A549 (cell line): ENCODE measurements at regions not wholly inside any gene's neighbourhood (a gene's known extent, or its start where the extent isn't known, plus 50 kb on each side); places are given as distances from the start of the nearest gene placed in this dataset.

Source experiments
- ATAC-seq, 2 experiments: fragments of 200-7000 bp in 1 of 2; fragments of >200 bp in 1 of 2; cut with Nextera tagmentation in 1 of 2; cut with Tn5 transposase in 1 of 2; 3 replicates each; pipeline versions ENCODE4 v1.8.0 to v1.9.1; 2018 to 2020; ENCODE audit warnings: mild to moderate bottlenecking in 1 of 2, moderate library complexity in 1 of 2
- CTCF ChIA-PET: fragments of 300-600 bp; sonication (Branson Sonifier 250); formaldehyde crosslinking; extraction: SDS; loops from one replicate; lab custom pipeline; 2021; ENCODE audit warnings: antibody characterized with exemption, inconsistent platforms; lab: Yijun Ruan, JAX
- POLR2A ChIA-PET: fragments of 350-600 bp; formaldehyde crosslinking; extraction: SDS; loops from one replicate; lab custom pipeline; 2021; ENCODE audit warnings: antibody characterized with exemption, inconsistent platforms; lab: Yijun Ruan, JAX
- DNase-seq, 2 experiments: peaks; one replicate each; pipeline versions ENCODE4 v3.0.0 to v3.0.0-alpha.2; 2011 to 2016; ENCODE audit warnings: low read depth in 1 of 2, low spot score in 1 of 2
- FAIRE-seq: peaks from 2 replicates; lab custom pipeline; 2011; peaks lifted over from hg19 to GRCh38; lab: Jason Lieb, UNC
- H3K27ac ChIP-seq, 2 experiments: fragments of >200 bp; sonication (Bioruptor Twin); formaldehyde crosslinking; 3 replicates each; pipeline ENCODE4 v1.5.1; 2016 to 2017
- H3K4me1 ChIP-seq: fragments of >200 bp; sonication (Bioruptor Twin); formaldehyde crosslinking; 3 replicates; pipeline ENCODE4 v1.6.1; 2016
- H3K4me2 ChIP-seq: fragments of >200 bp; sonication (Bioruptor Twin); formaldehyde crosslinking; 3 replicates; pipeline ENCODE4 v1.6.1; 2016
- H3K4me3 ChIP-seq: fragments of >200 bp; sonication (Bioruptor Twin); formaldehyde crosslinking; 3 replicates; pipeline ENCODE4 v1.5.1; 2016
- H3K9me3 ChIP-seq: fragments of >200 bp; sonication (Bioruptor Twin); formaldehyde crosslinking; 3 replicates; pipeline ENCODE4 v1.6.1; 2016
- BCL3 ChIP-seq: fragments of >200 bp; sonication (Bioruptor Twin); formaldehyde crosslinking; IDR thresholded peaks from 3 replicates; pipeline ENCODE4 v1.6.1; 2016
- CBX8 ChIP-seq: fragments of 200-600 bp; sonication (generic); IDR thresholded peaks from 2 replicates; pipeline ENCODE4 v1.6.1; 2016
- CEBPB ChIP-seq, 2 experiments: fragments of >200 bp in 1 of 2; sonication (Bioruptor Twin) in 1 of 2; formaldehyde crosslinking in 1 of 2; IDR thresholded peaks; 2 replicates each; pipeline ENCODE4 v1.6.1; 2012 to 2016
- CHD2 ChIP-seq: fragments of 150-350 bp; IDR thresholded peaks from 2 replicates; pipeline ENCODE4 v1.6.1; 2014; ENCODE audit warnings: low read length; ENCODE audit not compliant: partially characterized antibody
- EHF ChIP-seq: fragments of 250-450 bp; sonication (Bioruptor Pico); IDR thresholded peaks from 2 replicates; pipeline ENCODE4 v1.5.0; 2020; ENCODE audit warnings: mild to moderate bottlenecking
- ESRRA ChIP-seq: fragments of 150-350 bp; IDR thresholded peaks from 2 replicates; pipeline ENCODE4 v1.6.1; 2014; ENCODE audit warnings: mild to moderate bottlenecking, low read length, borderline replicate concordance
- FOSB ChIP-seq: fragments of 250-450 bp; sonication (Bioruptor Pico); IDR thresholded peaks from 2 replicates; pipeline ENCODE4 v1.5.0; 2020; ENCODE audit warnings: mild to moderate bottlenecking, moderate library complexity
- FOSL2 ChIP-seq, 2 experiments: fragments of 450-650 bp in 1 of 2; fragments of >200 bp in 1 of 2; sonication (Bioruptor Twin) in 1 of 2; formaldehyde crosslinking; IDR thresholded peaks; 2 replicates each; pipeline versions ENCODE4 v1.5.0 to v1.6.1; 2016 to 2020; ENCODE audit warnings: mild to moderate bottlenecking in 1 of 2, moderate library complexity in 1 of 2
- FOXS1 ChIP-seq: fragments of 250-450 bp; sonication (Bioruptor Pico); IDR thresholded peaks from 2 replicates; pipeline ENCODE4 v1.5.0; 2020; ENCODE audit warnings: mild to moderate bottlenecking, moderate library complexity
- GATA3 ChIP-seq: IDR thresholded peaks from 2 replicates; pipeline ENCODE4 v1.6.1; 2012; ENCODE audit warnings: borderline replicate concordance
- HDAC2 ChIP-seq: fragments of 200-600 bp; sonication (generic); IDR thresholded peaks from 2 replicates; pipeline ENCODE4 v1.6.1; 2016
- HEYL ChIP-seq: fragments of 250-450 bp; sonication (Bioruptor Pico); IDR thresholded peaks from 2 replicates; pipeline ENCODE4 v1.8.0; 2021; ENCODE audit warnings: mild to moderate bottlenecking, moderate library complexity
- HOXB5 ChIP-seq: fragments of 250-450 bp; sonication (Bioruptor Pico); IDR thresholded peaks from 2 replicates; pipeline ENCODE4 v1.5.0; 2020; ENCODE audit warnings: mild to moderate bottlenecking, moderate library complexity
- JUNB ChIP-seq: fragments of >200 bp; sonication (Bioruptor Twin); formaldehyde crosslinking; IDR thresholded peaks from 2 replicates; pipeline ENCODE4 v1.6.1; 2016
- KDM5A ChIP-seq: fragments of 200-600 bp; sonication (generic); IDR thresholded peaks from 2 replicates; pipeline ENCODE4 v1.6.1; 2016; ENCODE audit warnings: antibody characterized with exemption, mild to moderate bottlenecking
- MAFK ChIP-seq: fragments of 450-650 bp; IDR thresholded peaks from 2 replicates; pipeline ENCODE4 v1.6.1; 2014; ENCODE audit not compliant: partially characterized antibody
- PBX3 ChIP-seq: IDR thresholded peaks from 2 replicates; pipeline ENCODE4 v1.6.1; 2012
- PHF8 ChIP-seq: fragments of 200-600 bp; sonication (generic); IDR thresholded peaks from 2 replicates; pipeline ENCODE4 v1.6.1; 2016; ENCODE audit warnings: low read depth, mild to moderate bottlenecking, antibody characterized with exemption, moderate library complexity, borderline replicate concordance
- RAD21 ChIP-seq, 2 experiments: fragments of >200 bp in 1 of 2; sonication (Bioruptor Twin) in 1 of 2; formaldehyde crosslinking in 1 of 2; IDR thresholded peaks in 1 of 2; conservative IDR thresholded peaks in 1 of 2; 2 replicates in 1 of 2; 3 replicates in 1 of 2; pipeline ENCODE4 v1.6.1; 2012 to 2018; ENCODE audit warnings: inconsistent platforms in 1 of 2
- REST ChIP-seq: fragments of 200-600 bp; sonication (generic); IDR thresholded peaks from 2 replicates; pipeline ENCODE4 v1.6.1; 2016; ENCODE audit warnings: antibody characterized with exemption, mild to moderate bottlenecking, moderate library complexity
- RNF2 ChIP-seq: fragments of 200-600 bp; sonication (generic); IDR thresholded peaks from 2 replicates; pipeline ENCODE4 v1.6.1; 2016; ENCODE audit warnings: low read depth, mild to moderate bottlenecking, antibody characterized with exemption, moderate library complexity, borderline replicate concordance
- SREBF2 ChIP-seq: fragments of 450-650 bp; IDR thresholded peaks from 2 replicates; pipeline ENCODE4 v1.6.1; 2014; ENCODE audit warnings: mild to moderate bottlenecking, moderate library complexity
- ZC3H11A ChIP-seq: fragments of 450-650 bp; IDR thresholded peaks from 2 replicates; pipeline ENCODE4 v1.6.1; 2014; ENCODE audit warnings: antibody characterized with exemption, mild to moderate bottlenecking
- WGBS: methylation state at CpG from one replicate; pipeline ENCODE4 v1.1.6; 2017; ENCODE audit errors: missing lambda C conversion rate; 5-methylcytosine and 5-hydroxymethylcytosine counted together
- TF ChIP-seq, protein P1 (sequence below): IDR thresholded peaks from 2 replicates; pipeline ENCODE4 v1.6.1; 2012
- TF ChIP-seq, protein P2 (sequence below): fragments of 150-350 bp; IDR thresholded peaks from 2 replicates; pipeline ENCODE4 v1.6.1; 2014; ENCODE audit warnings: low read depth, mild to moderate bottlenecking, low read length

GRCh38 chr10:129040377-129040776, 426.7 kb upstream of the MGMT start:
- no peak for DNase-seq
- Histone ChIP-seq H3K4me2 (no peak overlapping the region), H3K4me1 (no peaks in the 10 kb centered on the region), H3K4me3 (no peak overlapping the region), H3K9me3 (no peaks in the 10 kb centered on the region), H3K27ac (no peak overlapping the region)
- POLR2A ChIA-PET, result no interaction called here
- 4% methylated on average over 1 of the region's 1 CpG for WGBS
- FAIRE-seq, result no peak
- ATAC-seq, result no peak
- CTCF ChIA-PET, result no interaction called here
- TF ChIP-seq RNF2 (no peak), REST (no peak), SREBF2 (no peak)
- TF ChIP-seq, protein P1, sequence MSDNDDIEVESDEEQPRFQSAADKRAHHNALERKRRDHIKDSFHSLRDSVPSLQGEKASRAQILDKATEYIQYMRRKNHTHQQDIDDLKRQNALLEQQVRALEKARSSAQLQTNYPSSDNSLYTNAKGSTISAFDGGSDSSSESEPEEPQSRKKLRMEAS, result no peak

- FAIRE-seq, result no peak
- H3K4me1 ChIP-seq, result no peaks in the 10 kb centered on the region
- 15% methylated on average over 9 of the region's 9 CpGs for WGBS
- no peaks in the 10 kb centered on the region for H3K9me3 ChIP-seq
- DNase-seq, result no peak
- H3K4me3 ChIP-seq, result no peak overlapping the region
- ATAC-seq, result no peak
- no peak overlapping the region for H3K4me2 ChIP-seq
- TF ChIP-seq BCL3 (no peak), RNF2 (no peak), PBX3 (no peak), FOXS1 (no peak), HEYL (CRISPR knock-in tag) (no peak), HDAC2 (no peak), HOXB5 (CRISPR knock-in tag) (no peak)
- TF ChIP-seq, protein P2, sequence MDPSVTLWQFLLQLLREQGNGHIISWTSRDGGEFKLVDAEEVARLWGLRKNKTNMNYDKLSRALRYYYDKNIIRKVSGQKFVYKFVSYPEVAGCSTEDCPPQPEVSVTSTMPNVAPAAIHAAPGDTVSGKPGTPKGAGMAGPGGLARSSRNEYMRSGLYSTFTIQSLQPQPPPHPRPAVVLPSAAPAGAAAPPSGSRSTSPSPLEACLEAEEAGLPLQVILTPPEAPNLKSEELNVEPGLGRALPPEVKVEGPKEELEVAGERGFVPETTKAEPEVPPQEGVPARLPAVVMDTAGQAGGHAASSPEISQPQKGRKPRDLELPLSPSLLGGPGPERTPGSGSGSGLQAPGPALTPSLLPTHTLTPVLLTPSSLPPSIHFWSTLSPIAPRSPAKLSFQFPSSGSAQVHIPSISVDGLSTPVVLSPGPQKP, result no peak
- ChIA-PET POLR2A (no interaction called here), CTCF (no interaction called here)
- H3K27ac ChIP-seq, result no peak overlapping the region
These were observed 425.1 kb upstream of the MGMT start for GRCh38 chr10:129041916-129042315.

DNA sequence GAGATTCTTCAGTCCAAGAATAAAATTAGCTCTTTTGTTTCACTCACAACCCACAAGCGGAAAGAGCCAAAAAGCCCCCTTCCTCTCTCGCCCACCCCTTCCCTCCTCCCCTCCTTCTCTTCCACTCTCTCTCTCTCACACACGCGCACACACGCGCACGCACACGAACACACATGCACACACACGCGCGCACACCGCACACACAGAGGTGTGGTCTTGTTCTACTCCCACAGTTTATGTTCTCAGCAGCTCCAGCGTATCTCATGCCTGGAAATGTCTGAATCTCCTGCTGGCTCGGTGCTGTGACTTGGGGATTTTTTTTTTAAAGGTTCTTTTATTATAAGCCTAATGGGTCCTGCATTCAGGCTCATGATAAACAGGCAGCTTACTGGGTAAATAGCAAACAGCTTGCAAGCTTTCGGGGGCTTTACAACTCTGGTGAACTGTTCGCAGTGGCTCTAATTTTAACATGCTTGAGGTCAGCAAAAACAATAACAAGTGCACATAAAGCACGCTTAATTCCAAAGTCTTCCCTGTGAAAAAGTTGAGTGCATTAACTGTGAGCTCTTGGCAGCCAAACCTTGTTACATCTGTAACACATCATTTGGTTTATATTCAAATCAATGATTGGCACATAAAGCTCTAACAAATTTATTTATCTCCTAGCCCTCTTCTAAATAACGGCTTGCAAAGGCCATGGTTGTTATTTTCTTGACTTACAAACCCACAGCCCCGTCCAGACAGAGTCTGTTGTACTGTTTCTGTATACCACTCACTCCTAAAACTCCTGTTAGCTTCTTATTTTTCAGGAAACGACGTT, 424.1 kb upstream of the MGMT start:
- 48% methylated on average over 21 of the region's 21 CpGs for WGBS
- CTCF ChIA-PET, result no interaction called here
- TF ChIP-seq CEBPB (IDR thresholded peaks at IDR 0.05) (no peak), ESRRA (no peak), RAD21 (conservative IDR thresholded peaks at IDR 0.05 in 1 of 2, IDR thresholded peaks at IDR 0.05 in 1 of 2) (no peak), HEYL (CRISPR knock-in tag) (no peak), RNF2 (no peak), MAFK (no peak), ZC3H11A (no peak), EHF (CRISPR knock-in tag) (no peak), GATA3 (no peak), CBX8 (no peak), HDAC2 (no peak), KDM5A (no peak), FOSL2 (IDR thresholded peaks at IDR 0.05) (no peak), FOSL2 (CRISPR knock-in tag; IDR thresholded peaks at IDR 0.05) (no peak), PHF8 (no peak), JUNB (no peak), CHD2 (no peak), FOSB (CRISPR knock-in tag) (no peak)
- TF ChIP-seq, protein P1, result no peak

More for the DNA sequence above, 424.1 kb upstream of the MGMT start:
- H3K4me3 ChIP-seq, result no peak overlapping the region
- H3K27ac ChIP-seq, result no peak overlapping the region
- no peaks in the 10 kb centered on the region for H3K9me3 ChIP-seq
- POLR2A ChIA-PET, result no interaction called here
- FAIRE-seq, result no peak
- DNase-seq, result no peak
- ATAC-seq, result no peak
- H3K4me1 ChIP-seq, result no peaks in the 10 kb centered on the region
- H3K4me2 ChIP-seq, result no peak overlapping the region
